ENCODE measurements at regions not wholly inside any gene's neighbourhood (a gene's known extent, or its start where the extent isn't known, plus 50 kb on each side); places are given as distances from the start of the nearest gene placed in this dataset.

- POLR2A ChIA-PET: interaction anchor here (0.7 kb wide), 1 partner anchor 38 kb away, joined by 3 read pairs; no protein-coding TSS in a partner anchor
- BruUV-seq (replicated peaks): no TSS peak
- H3K27ac ChIP-seq (ENCODE audit: extremely low read depth, low read depth, low read length): peak overlapping the region; percentile 81
- FAIRE-seq: peak; percentile 46
- peak overlapping the region; percentile 89 for H2AFZ ChIP-seq (ENCODE audit: low read depth, low read length)
- peak overlapping the region in 1 of 2 experiments; percentile 50; a peak in 2 of 4 replicates for H3K9ac ChIP-seq (ENCODE audit: insufficient read depth in 1 of 2, low read depth in 2 of 2, low read length in 2 of 2)
- CTCF ChIA-PET (ENCODE audit: low intra/inter-chr PET ratio): no interaction called here
- no peaks in the 10 kb centered on the region for H3K27me3 ChIP-seq (ENCODE audit: control insufficient read depth in 2 of 2, insufficient read depth in 2 of 2, low read length in 2 of 2)
- WGBS (ENCODE audit: insufficient coverage, low coverage, missing lambda C conversion rate): 4% methylated on average over 5 of the region's 5 CpGs
- H3K9me1 ChIP-seq (ENCODE audit: control insufficient read depth, insufficient read depth, low read length): no peaks in the 10 kb centered on the region
- in situ Hi-C loops (cut with MboI) (no loop called here), intact Hi-C loops (cut with micrococcal nuclease) (loop anchor here (5.0 kb wide), 1 partner anchor 61 kb away; no protein-coding TSS in a partner anchor)
- ATAC-seq: peak; percentile 67
- no peaks in the 10 kb centered on the region for H3K79me2 ChIP-seq (ENCODE audit: control insufficient read depth, insufficient read depth, low read length)
- H3K4me1 ChIP-seq (replicated peaks in 1 of 2; ENCODE audit: control insufficient read depth in 2 of 2, insufficient read depth in 2 of 2, low read length in 2 of 2): peaks cover 6 to 37% of the 10 kb centered on the region in 2 experiments; a peak in 3 of 5 replicates
- no peaks in the 10 kb centered on the region; the same call in 2 of the 3 replicates for H3K36me3 ChIP-seq (ENCODE audit: control insufficient read depth, insufficient read depth, low read length)
- DNase-seq (ENCODE audit: extremely low read depth in 1 of 4, low spot score in 3 of 4): peak; percentile 16 to 60 (median 26)
- H4K20me1 ChIP-seq (replicated peaks; ENCODE audit: control insufficient read depth, insufficient read depth, low read length): no peaks in the 10 kb centered on the region
- H3K9me3 ChIP-seq (replicated peaks; ENCODE audit: control insufficient read depth, insufficient read depth, low read depth, low read length): peaks cover 5% of the 10 kb centered on the region; the same call in 1 of the 2 replicates
- no peak overlapping the region for H3K4me3 ChIP-seq
- peak overlapping the region; percentile 31; the same call in 1 of the 2 replicates for H3K4me2 ChIP-seq (ENCODE audit: insufficient read depth, low read length)
- TF ChIP-seq CBX3 (IDR thresholded peaks at IDR 0.05; ENCODE audit: borderline replicate concordance in 1 of 2, low read length in 2 of 2): no peak; a peak in 1 of 3 replicates
- no peak for TF ChIP-seq POLR3G (IDR thresholded peaks at IDR 0.05; ENCODE audit: extremely low read depth, insufficient read length, insufficient replicate concordance)
- peak; percentile 7; the same call in 1 of the 2 replicates for TF ChIP-seq ATF4 (CRISPR knock-in tag; IDR thresholded peaks at IDR 0.05)
- no peak for TF ChIP-seq HDGF (IDR thresholded peaks at IDR 0.05)
- TF ChIP-seq ZNF395 (CRISPR knock-in tag; IDR thresholded peaks at IDR 0.05): peak; percentile 63; the same call in 1 of the 2 replicates
- no peak for TF ChIP-seq MCM2 (IDR thresholded peaks at IDR 0.05; ENCODE audit: low read depth)
- TF ChIP-seq MEIS2 (IDR thresholded peaks at IDR 0.05; ENCODE audit: partially characterized antibody): no peak
- no peak for TF ChIP-seq ZNF518B (CRISPR knock-in tag; IDR thresholded peaks at IDR 0.05)
- TF ChIP-seq ZFP1 (CRISPR knock-in tag; IDR thresholded peaks at IDR 0.05): no peak
- no peak for TF ChIP-seq MAZ (CRISPR knock-in tag; conservative IDR thresholded peaks at IDR 0.05 in 1 of 2, IDR thresholded peaks at IDR 0.05 in 1 of 2)
- no peak for TF ChIP-seq ZZZ3 (IDR thresholded peaks at IDR 0.05)
- no peak for TF ChIP-seq ZNF431 (CRISPR knock-in tag; IDR thresholded peaks at IDR 0.05)
- TF ChIP-seq PTBP1 (IDR thresholded peaks at IDR 0.05; ENCODE audit: low read depth, low read length): no peak
- TF ChIP-seq ZNF280A (IDR thresholded peaks at IDR 0.05; ENCODE audit: low read depth, partially characterized antibody): no peak
Observed at GRCh38 chr2:215833531-215834162, 179.7 kb downstream of the MREG start.
